LNCaP clone FGC (cell line): ENCODE measurements at regions not wholly inside any gene's neighbourhood (a gene's known extent, or its start where the extent isn't known, plus 50 kb on each side); places are given as distances from the start of the nearest gene placed in this dataset.

Experiments
- DNase-seq: peaks from one replicate; pipeline ENCODE4 v3.0.0-alpha.2; 2011; ENCODE audit warnings: low read depth
- H3K4me3 ChIP-seq: 2 replicates; pipeline ENCODE4 v1.5.1; 2011; ENCODE audit warnings: mild to moderate bottlenecking, low read depth, low read length, control low read depth
- CTCF ChIP-seq: IDR thresholded peaks from 2 replicates; pipeline ENCODE4 v1.5.1; 2012; ENCODE audit warnings: mild to moderate bottlenecking; ENCODE audit not compliant: control insufficient read depth, insufficient read depth; ENCODE audit errors: extremely low read depth

- TF ChIP-seq CTCF = no peak
- DNase-seq = no peak
- no peak overlapping the region for H3K4me3 ChIP-seq
Observed at GRCh38 chr1:14017531-14017961, 317.6 kb downstream of the PRDM2 start.

GRCh38 chr1:14019461-14019860 is 319.5 kb downstream of the PRDM2 start:
- H3K4me3 ChIP-seq = no peak overlapping the region
- TF ChIP-seq CTCF = no peak
- no peak for DNase-seq

GRCh38 chr1:14020006-14020405 is 320.0 kb downstream of the PRDM2 start:
- no peak for TF ChIP-seq CTCF
- DNase-seq = no peak
- no peak overlapping the region for H3K4me3 ChIP-seq

- H3K4me3 ChIP-seq = no peak overlapping the region
- TF ChIP-seq CTCF = no peak
- no peak for DNase-seq
Observed at GRCh38 chr1:14027099-14027498, 327.1 kb downstream of the PRDM2 start.

- DNase-seq = no peak
Observed at GRCh38 chr1:14031461-14031860, 331.5 kb downstream of the PRDM2 start.

GRCh38 chr1:14034506-14034905 is 334.5 kb downstream of the PRDM2 start:
- no peak for DNase-seq
- no peak for TF ChIP-seq CTCF
- H3K4me3 ChIP-seq = no peak overlapping the region

More at GRCh38 chr1:14031461-14031860, 331.5 kb downstream of the PRDM2 start:
- no peak for TF ChIP-seq CTCF
- H3K4me3 ChIP-seq = no peak overlapping the region

GRCh38 chr1:14037101-14037847 is 337.3 kb downstream of the PRDM2 start:
- TF ChIP-seq CTCF = no peak
- H3K4me3 ChIP-seq = no peak overlapping the region
- no peak for DNase-seq
